Muscle of back (tissue), 3 donors: ENCODE measurements at regions not wholly inside any gene's neighbourhood (a gene's known extent, or its start where the extent isn't known, plus 50 kb on each side); places are given as distances from the start of the nearest gene placed in this dataset.
"Not testable (repeated sequence)": the region's sequence is repeated elsewhere in the genome, so short reads cannot be mapped to it uniquely, and the experiment has no call there.

ENCODE experiments used
- DNase-seq, 3 donors: peaks; one replicate each; pipeline versions ENCODE4 v3.0.0 to v3.0.0-alpha.2; 2013

- DNase-seq, result peak in 1 of 3 donors; percentile 4
Observed at GRCh38 chr22:33971561-33971961, 51.3 kb upstream of the LARGE1 start.

- DNase-seq, result no peak
Observed at GRCh38 chr22:33975841-33976240, 55.6 kb upstream of the LARGE1 start.

- DNase-seq, result no peak
Observed at GRCh38 chr22:33983558-33983957, 63.3 kb upstream of the LARGE1 start.

GRCh38 chr22:33984211-33984610, 63.9 kb upstream of the LARGE1 start:
- DNase-seq, result no peak

- DNase-seq, result peak in 1 of 3 donors; percentile 3
Observed at GRCh38 chr22:33984656-33985285, 64.5 kb upstream of the LARGE1 start.

- DNase-seq, result no peak
Observed at GRCh38 chr22:33985506-33985905, 65.2 kb upstream of the LARGE1 start.

GRCh38 chr22:33986167-33986771, 66.0 kb upstream of the LARGE1 start:
- no peak for DNase-seq

- DNase-seq, result no peak
Observed at GRCh38 chr22:33986954-33987353, 66.7 kb upstream of the LARGE1 start.

GRCh38 chr22:33989263-33989662, 69.0 kb upstream of the LARGE1 start:
- DNase-seq, result not testable (repeated sequence)

- no peak for DNase-seq
Observed at GRCh38 chr22:33991620-33992019, 71.3 kb upstream of the LARGE1 start.

- no peak for DNase-seq
Observed at GRCh38 chr22:33996824-33997223, 76.5 kb upstream of the LARGE1 start.

GRCh38 chr22:34000879-34001526, 80.7 kb upstream of the LARGE1 start:
- DNase-seq, result no peak

- no peak for DNase-seq
Observed at GRCh38 chr22:34001701-34002466, 81.6 kb upstream of the LARGE1 start.

- DNase-seq, result no peak
Observed at GRCh38 chr22:34004058-34004457, 83.8 kb upstream of the LARGE1 start.

GRCh38 chr22:34010259-34010658, 90.0 kb upstream of the LARGE1 start:
- DNase-seq, result no peak

- no peak for DNase-seq
Observed at GRCh38 chr22:34015642-34016041, 95.4 kb upstream of the LARGE1 start.

GRCh38 chr22:34017205-34017604, 96.9 kb upstream of the LARGE1 start:
- no peak for DNase-seq

- DNase-seq, result no peak
Observed at GRCh38 chr22:34019190-34019845, 99.0 kb upstream of the LARGE1 start.

GRCh38 chr22:34035209-34035608, 114.9 kb upstream of the LARGE1 start:
- no peak for DNase-seq

- peak in 2 of 3 donors; percentile 3 to 18 for DNase-seq
Observed at GRCh38 chr22:34036931-34037330, 116.7 kb upstream of the LARGE1 start.

GRCh38 chr22:34038801-34039555, 118.7 kb upstream of the LARGE1 start:
- no peak for DNase-seq
